Stimulated activated naive CD8-positive, alpha-beta T cell treated with anti-CD3 and anti-CD28 coated beads, Interleukin-15, Interleukin-2, amounts not matched to agents 100 U/mL and 50 U/mL, for 24 hours (primary cell): ENCODE measurements at regions not wholly inside any gene's neighbourhood (a gene's known extent, or its start where the extent isn't known, plus 50 kb on each side); places are given as distances from the start of the nearest gene placed in this dataset.
"Not testable (repeated sequence)": the region's sequence is repeated elsewhere in the genome, so short reads cannot be mapped to it uniquely, and the experiment has no call there.

ENCODE experiments used
- ATAC-seq: fragments of 150-1000 bp; cut with Tn5 transposase; one replicate; pipeline ENCODE4 v1.10.0; 2021
- DNase-seq: peaks from one replicate; pipeline ENCODE4 v3.0.0; 2021

- ATAC-seq (no peak), DNase-seq (no peak)
Measured at GRCh38 chr13:79662882-79663281, 181.9 kb downstream of the NDFIP2 start.

- no peak for ATAC-seq
- no peak for DNase-seq
Measured at GRCh38 chr13:79660361-79660760, 179.4 kb downstream of the NDFIP2 start.

GRCh38 chr13:79659121-79659521 lies 178.2 kb downstream of the NDFIP2 start:
- DNase-seq, result no peak
- no peak for ATAC-seq

DNA sequence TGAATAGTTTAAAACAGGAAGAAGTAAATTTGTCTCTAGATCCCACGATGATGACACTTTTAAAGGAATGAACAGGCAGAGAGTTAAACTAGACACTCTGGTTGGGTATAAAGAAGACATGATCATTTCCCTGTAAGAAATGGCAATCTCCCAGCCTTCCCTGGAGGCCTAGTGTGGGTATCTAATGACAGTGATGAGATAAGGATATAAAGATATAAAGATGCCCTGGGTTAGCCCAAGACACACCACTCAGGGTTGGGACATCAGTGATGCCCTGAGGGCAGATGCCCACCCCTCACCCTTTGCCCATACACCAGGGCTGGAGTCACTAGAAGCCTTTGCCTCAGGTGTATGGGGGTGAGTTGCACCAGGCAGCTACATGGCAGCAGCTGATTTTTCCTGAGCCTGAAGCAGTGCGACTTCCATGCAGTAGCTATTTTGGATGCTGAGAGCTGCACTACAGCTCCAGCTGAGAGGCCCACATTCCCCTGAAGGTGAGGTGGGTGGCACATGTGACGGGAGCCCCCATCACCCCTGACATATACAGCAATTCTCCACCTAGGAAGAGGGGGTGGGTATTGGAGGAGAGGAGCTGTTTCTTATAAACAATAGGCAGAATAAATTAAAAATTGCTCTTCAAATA lies 177.5 kb downstream of the NDFIP2 start:
- no peak for DNase-seq

GRCh38 chr13:79655509-79655908 lies 174.6 kb downstream of the NDFIP2 start:
- no peak for ATAC-seq
- DNase-seq, result no peak

More for the DNA sequence above, 177.5 kb downstream of the NDFIP2 start:
- no peak for ATAC-seq

GRCh38 chr13:79654520-79654919 lies 173.6 kb downstream of the NDFIP2 start:
- DNase-seq (no peak), ATAC-seq (no peak)

DNA sequence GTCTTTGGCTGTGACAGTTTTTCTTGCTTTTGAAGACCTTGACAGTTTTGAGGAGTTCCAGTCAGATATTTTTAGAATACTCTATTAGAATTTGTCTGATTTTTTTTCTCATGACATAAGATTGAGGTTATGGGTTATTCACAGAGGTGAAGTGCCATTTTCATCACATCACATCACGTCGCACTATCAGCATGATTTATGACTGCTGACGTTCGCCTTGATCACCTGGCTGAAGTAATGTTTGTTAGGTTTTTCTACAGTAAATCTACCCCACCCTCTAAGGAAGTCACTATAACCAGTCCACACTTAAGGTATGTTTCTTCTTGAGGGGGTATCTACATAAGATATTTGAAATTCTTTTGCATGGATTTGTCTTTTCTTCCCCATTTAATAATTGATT lies 169.7 kb downstream of the NDFIP2 start:
- ATAC-seq (no peak), DNase-seq (no peak)

DNA sequence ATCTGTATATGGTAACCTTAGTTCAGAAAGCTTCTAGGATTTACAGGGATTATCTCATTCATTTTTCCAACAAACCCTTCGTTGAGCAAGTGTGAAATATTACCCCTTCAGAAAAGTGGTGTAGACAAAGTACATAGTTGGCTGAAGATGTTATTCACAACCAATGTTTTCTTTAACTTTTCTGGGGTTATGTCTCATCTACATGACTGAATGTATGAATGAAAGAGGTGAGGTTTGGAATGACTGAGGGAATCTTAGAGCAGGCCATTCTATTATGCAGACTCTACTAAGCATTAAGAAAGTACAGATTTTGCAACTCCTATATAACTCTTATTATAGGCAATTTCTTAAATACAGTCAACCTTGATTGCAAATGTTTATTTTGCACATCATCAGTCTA lies 167.2 kb downstream of the NDFIP2 start:
- ATAC-seq, result no peak
- no peak for DNase-seq

- ATAC-seq, result no peak
- no peak for DNase-seq
Measured at GRCh38 chr13:79647533-79647932, 166.6 kb downstream of the NDFIP2 start.

GRCh38 chr13:79646880-79647279 lies 165.9 kb downstream of the NDFIP2 start:
- no peak for DNase-seq
- ATAC-seq, result no peak

DNA sequence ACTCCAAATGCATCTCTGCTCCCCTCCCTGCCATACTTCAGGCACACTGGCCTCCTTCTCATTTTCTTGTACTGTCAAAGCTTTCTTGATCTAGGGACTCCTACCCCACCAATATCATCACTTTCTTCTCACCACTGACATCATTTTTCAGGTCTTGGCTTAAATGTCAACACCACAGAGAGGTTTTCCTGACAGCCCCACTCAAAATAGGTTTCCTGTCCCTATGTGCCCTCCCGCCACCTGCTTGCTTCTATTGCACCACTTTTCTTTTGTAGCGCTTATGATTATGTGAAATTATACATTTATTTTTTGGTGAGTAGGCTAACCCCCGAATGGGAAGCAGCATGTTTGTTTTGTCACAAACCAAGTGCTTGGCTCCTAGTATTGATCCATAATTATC lies 164.6 kb downstream of the NDFIP2 start:
- no peak for ATAC-seq
- no peak for DNase-seq

- no peak for ATAC-seq
- DNase-seq, result no peak
Measured at GRCh38 chr13:79642596-79642995, 161.6 kb downstream of the NDFIP2 start.

GRCh38 chr13:79637133-79637763 lies 156.3 kb downstream of the NDFIP2 start:
- ATAC-seq (no peak), DNase-seq (no peak)

- DNase-seq (no peak), ATAC-seq (no peak)
Measured at GRCh38 chr13:79631051-79631659, 150.2 kb downstream of the NDFIP2 start.

GRCh38 chr13:79628463-79628862 lies 147.5 kb downstream of the NDFIP2 start:
- no peak for ATAC-seq
- DNase-seq, result no peak

DNA sequence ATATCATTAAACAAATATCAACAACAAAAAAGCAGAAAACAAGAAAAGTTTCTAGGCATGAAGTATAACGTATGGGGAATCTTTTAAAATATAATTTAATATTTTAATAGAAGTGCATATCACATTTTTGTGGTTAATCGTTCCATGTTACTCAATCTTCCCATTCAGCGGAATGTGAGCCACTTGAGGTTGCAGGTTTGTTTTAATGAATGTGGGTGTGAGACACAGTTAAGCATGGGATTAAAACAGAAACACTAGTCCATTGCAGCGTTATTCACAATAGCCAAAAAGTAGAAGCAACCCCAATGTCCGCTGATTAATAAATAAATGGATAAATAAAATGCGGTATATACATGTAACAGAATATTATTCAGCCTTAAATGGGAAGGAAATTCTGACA lies 146.0 kb downstream of the NDFIP2 start:
- no peak for DNase-seq
- ATAC-seq, result no peak

DNA sequence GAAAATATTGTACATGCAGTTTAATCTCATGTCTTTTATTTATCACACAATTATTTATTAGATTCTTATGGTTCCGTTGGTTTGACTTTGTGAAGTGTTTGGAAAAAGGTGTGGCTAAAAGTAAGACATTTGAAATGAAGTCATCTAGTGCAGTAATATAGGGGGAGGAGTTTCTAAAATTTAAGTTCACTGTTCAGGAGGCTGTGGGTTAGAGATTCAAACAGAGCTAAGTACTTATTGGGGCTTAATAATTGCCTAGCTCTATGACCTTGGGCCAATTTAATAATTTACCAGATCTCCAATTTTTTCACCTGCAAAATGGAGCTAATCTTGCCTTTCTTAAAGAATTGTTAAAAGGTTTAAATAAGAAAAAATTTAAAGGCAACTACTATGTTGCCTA lies 144.6 kb downstream of the NDFIP2 start:
- no peak for DNase-seq

DNA sequence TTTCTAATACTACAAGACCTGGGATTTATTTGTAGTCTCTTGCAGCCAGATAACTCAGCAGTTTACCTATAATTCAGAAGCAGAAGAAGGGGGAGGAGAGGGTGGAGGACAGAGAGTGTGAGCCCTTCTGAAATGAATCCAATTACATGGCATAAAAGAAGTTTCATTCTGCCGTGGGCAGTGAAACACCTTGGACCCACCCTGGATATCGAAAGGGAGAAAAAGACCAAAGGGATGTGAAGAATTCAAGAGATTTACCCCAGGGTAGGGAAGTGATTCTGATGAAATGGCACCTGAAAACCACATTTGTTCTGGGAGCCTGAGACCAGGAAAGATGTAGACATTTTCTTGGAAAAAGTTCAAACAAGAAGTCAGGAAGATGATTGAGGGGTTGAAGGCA lies 140.9 kb downstream of the NDFIP2 start:
- ATAC-seq, result no peak

More for the DNA sequence above, 144.6 kb downstream of the NDFIP2 start:
- no peak for ATAC-seq

GRCh38 chr13:79621449-79621848 lies 140.5 kb downstream of the NDFIP2 start:
- ATAC-seq, result no peak
- no peak for DNase-seq

More for the DNA sequence above, 140.9 kb downstream of the NDFIP2 start:
- no peak for DNase-seq

DNA sequence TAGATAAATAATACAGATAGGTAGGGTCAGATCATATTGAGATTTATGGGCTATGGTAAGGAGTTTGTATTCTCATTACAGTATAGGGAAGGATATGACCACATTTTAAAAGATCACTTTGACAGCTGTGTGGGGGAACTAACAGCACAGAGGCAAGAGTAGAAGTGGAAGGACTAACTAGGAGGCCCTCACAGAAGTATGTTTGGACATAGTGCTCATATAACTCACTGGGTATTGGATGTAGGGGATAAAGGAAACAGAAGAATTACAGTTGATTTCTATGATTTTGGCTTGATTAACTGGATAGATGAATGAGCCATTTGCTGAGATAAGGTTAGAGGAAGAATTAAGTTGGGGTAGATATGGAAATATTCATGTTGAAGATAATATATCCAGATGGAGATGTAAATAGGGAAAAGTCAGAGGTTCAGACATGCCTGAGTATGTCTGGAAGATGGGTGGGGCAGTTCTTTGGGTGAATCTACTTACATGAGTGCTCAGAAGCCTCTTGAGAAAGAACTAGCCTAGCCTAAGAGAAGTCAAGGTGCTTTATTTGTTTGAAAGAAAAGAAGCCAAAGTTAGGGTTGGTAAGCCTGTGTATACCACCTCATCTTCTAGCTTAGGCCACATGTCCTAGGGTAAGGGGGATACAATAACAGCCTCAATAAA lies 133.4 kb downstream of the NDFIP2 start:
- ATAC-seq (no peak), DNase-seq (no peak)

GRCh38 chr13:79612604-79613003 lies 131.6 kb downstream of the NDFIP2 start:
- ATAC-seq (no peak), DNase-seq (no peak)

- ATAC-seq, DNase-seq: not testable (repeated sequence)
Measured at GRCh38 chr13:79607895-79608294, 126.9 kb downstream of the NDFIP2 start.
